SKM-1 treated with dmso at 0.1 percent for 144 hours (cell line): ENCODE measurements at regions not wholly inside any gene's neighbourhood (a gene's known extent, or its start where the extent isn't known, plus 50 kb on each side); places are given as distances from the start of the nearest gene placed in this dataset.
"Not testable (repeated sequence)": the region's sequence is repeated elsewhere in the genome, so short reads cannot be mapped to it uniquely, and the experiment has no call there.

ENCODE experiments used
- DNase-seq: peaks from one replicate; lab custom pipeline; 2025; ENCODE audit not compliant: unreplicated experiment; lab: John Stamatoyannopoulos, UW

DNA sequence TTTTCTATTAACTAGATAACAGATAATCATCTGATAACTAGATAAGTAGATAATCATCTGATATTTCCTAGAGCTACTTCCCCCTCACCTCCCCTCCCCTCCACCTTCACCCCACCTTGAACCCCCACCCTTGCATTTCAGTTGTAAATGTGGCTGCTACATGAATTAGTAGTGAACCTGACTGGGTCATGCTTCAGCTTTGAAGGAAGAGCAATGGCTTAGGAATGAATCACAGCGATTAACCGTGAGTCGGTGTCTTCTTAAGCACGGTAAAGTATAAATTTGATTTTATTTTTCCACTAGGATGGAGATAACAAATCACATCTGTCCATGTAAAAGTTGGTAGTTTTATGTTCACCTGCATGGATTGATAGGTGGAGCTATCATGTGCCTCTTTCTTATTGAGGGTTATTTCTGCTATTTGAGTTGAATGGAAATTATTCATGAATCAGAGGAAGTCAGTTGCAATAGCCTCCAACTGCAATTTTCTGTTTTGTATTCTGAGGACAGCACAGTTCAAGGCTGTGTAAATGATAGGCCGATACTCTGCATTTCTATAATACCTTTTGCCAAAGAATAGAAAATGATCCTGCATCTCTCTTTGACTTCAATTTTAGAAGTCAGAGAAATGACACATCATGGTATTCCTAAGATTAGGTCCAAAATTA, 235.0 kb downstream of the PTGER3 start:
- DNase-seq, result no peak

DNA sequence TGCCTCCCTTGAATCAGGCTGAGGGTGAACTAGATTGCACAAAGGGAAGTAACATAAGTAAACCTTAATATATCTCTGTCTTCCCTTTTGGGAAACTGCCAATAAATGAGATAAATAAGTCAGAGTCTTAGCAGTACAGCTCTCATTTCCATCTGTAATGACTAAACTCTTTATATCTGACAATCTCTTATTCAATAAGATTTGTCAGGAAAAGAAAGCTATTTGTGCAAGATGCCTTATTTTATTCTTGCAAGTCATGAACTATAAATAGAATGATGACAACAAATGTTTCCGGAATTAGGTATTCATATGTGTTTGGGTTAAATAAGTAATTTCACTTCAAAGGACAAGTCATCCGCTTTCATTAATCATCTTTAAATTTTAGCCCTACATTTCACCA, 229.2 kb downstream of the PTGER3 start:
- DNase-seq, result no peak

DNA sequence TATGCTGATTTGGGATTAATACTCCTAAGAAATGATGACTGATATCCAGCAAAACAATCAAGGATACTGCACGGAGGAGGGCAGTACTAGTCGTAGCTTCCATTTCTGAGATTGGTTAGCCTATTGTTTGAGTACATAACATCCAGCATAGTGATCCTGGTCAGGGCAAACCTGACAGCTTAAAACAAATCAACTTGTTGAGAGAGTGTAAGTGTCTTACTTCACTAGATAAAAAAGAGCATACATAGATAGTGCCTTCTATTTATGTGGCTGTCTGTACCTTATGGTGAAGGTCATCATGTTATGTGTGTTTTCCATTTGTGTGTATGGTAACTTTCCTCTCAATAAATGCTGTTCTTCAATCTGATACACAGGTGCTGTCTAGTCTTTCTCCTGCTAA, 228.4 kb downstream of the PTGER3 start:
- no peak for DNase-seq

DNA sequence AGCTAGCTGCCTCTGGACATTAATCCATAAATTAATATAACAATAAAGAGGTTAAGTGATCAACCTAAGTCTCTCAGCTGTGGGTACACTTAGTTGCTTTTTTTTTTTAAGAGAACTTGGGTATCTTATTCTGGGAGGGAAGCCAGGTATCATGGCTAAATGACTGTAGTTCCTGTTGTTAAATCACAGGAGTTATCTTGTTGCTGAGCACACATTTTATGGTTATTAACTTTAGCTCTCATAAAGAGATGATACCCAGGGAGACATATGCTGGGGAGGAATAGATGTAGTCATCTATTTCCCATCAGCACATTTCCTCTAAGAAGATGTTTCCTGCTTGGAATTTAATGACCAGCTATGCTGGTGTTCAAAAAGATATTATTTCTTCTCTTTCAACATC, 227.8 kb downstream of the PTGER3 start:
- DNase-seq, result no peak

DNA sequence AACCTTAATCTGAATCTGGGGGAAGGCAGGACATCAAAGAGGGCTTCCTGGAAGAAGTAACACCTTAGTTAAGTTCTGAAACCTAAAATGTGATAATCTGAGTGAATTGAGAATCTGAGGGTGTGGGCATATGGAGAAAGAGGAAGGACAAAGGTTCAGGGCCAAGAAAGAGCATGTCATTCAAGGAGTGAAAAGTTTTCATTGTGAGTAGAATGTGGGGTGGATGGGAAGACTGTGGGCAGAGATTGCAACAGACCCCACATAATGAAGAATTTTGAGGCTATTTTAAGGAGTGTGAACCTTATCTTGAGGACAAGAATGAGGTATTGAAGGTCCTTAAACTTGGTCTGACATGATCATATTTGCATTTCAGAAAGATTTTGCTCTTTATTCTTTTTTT, 227.2 kb downstream of the PTGER3 start:
- peak; percentile 49 for DNase-seq

DNA sequence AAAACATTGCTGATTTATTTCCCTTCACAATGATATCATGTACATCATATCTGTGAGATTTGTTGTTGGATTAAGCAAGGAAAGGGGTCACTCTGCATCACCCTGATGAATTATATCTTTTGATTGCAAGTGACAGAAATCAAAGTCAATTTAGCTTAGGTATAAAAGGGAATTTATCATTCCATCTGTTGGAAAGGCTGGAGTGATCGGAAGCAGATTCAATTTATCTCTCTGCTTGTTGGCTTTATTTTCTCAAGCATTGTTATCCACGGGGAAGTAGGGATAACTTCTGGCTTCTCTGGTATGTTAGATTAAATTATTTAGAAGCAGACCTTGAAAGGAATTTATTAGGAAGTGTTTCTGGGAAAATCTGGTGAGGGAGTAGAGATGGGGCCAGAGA, 226.6 kb downstream of the PTGER3 start:
- no peak for DNase-seq

DNA sequence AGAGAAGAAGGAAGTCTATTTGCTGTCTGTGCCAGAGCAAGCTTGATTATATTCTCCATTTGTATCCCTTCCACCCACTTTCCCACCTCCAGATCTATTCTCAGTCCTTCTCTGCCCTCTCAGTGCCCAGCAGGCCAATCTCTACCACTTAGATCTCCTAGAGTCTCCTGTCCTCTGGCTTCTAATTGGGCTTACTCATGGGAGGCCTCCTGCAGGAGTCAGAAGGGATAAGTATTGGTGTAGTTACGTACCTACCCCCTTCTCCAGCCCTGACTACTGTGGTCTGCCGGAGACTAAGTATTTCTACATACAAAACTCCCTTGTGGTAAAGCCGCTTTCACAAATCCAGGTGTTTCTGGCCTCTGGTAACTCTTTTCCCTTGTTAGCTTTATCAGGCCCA, 221.2 kb downstream of the PTGER3 start:
- no peak for DNase-seq

DNA sequence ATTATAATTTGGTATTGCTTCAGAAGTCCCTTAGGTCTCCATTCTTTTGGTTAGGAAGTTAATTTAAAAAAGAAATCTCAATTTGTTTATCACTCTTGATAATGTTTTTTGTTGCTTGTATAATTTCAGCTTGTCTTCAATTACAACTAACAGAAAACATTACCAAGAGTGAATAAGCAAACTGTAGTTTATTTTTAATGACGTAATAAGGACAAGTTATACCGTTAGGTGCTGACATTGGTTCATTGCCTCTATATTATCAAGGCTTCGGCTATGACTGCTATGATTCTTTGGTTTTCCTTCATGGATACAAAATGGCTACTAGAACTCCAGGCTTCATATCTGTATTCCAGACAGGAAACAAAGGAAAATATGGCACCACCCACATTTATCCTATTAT, 220.6 kb downstream of the PTGER3 start:
- DNase-seq, result no peak

DNA sequence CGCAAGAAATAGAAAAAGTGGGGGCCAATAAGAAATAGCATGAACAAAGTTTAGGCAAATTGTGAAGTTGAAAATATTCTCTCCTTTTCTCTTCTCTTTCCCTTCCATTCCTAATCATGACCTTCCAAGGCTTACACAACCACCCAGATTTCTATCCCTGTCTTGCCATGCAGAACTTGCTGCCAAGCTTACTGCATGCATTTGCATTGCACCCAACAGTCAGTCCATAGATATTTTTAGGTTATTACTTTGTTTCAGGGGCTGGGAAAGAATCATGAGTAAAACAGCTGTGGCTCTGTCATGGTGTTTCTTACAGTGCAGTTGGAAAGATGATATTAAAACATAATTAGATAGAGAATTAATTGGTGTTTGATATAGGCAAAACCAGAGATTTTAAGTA, 219.4 kb downstream of the PTGER3 start:
- no peak for DNase-seq

DNA sequence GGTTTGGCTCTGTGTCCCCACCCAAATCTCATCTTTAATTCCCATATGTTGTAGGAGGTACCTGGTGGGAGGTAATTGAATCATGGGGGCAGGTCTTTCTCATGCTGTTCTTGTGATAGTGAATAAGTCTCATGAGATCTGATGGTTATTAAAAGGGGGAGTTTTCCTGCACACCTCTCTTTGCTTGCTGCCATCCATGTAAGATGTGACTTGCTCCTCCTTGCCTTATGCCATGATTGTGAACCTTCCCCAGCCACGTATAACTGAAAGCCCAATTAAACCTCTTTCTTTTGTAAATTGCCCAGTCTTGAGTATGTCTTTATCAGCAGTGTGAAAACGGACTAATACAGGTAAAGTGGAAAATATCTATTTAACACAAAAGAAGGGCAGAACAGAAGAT, 213.3 kb downstream of the PTGER3 start:
- DNase-seq, result not testable (repeated sequence)

DNA sequence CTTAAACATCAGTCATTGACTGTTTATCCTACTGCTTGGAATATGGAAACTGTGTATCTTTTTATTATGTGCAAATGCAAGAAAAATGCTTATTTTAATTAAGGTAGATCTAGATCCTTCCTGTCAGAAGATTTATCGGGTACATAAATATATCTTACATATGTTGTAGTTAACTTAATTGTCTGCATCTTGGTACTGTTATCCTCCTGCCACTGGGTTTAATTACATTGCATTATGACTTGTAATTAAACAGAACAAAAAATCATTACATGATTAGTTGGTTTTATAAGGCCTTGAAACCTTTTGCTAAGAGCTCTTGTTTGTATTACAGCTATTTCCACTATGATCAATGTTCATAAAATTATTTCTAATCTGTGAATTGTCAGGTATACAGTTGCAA, 211.2 kb downstream of the PTGER3 start:
- DNase-seq, result no peak

DNA sequence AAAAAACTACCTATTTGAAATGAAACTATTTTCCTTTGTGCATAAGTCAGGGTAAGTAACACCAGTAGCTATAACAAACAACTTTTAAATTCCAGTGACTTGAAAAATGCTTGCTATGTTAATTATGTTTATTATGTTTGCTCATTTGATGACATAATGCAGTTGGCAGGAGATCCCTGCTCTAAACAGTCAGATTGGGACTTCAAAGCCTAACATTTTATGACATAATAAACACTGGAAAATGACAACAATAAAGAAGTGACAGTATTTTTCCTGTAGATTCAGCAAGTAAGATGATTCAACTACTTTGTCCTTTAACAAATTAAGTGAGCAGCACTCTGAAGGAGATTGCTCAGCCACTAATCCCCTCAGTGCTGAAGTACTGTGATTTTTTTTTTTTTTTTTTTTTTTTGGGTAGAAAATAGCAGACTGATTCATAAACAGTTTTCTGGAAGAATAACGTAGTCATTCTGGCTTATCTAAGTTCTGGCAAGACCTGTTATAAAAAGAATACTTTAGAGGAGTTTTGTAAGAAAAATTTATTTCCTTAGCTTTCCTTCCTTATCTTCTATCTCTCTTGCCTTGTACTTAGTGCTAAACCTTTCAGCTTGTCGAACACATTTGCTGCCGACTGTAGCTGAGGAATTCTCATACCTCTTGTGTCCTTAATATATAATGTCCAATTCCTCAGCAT, 207.2 kb downstream of the PTGER3 start:
- DNase-seq, result no peak

DNA sequence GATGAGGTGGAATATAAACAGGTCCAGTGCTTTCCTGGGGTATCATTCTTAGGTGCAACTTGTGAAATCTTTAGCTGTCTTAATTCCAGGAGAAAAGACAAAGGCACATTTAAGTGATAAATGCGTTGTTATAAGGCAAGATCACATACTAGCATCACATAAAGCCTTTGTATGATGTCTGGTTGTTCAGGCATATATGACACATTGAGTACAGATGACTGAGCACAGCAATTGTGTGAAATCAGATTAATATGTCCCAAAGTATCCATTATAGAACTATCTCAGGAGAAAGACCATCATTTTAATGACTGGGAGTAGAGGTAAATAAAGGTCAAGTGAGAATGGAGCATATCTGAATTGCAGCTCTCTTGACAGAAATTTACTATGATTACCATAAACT, 205.1 kb downstream of the PTGER3 start:
- DNase-seq, result no peak

DNA sequence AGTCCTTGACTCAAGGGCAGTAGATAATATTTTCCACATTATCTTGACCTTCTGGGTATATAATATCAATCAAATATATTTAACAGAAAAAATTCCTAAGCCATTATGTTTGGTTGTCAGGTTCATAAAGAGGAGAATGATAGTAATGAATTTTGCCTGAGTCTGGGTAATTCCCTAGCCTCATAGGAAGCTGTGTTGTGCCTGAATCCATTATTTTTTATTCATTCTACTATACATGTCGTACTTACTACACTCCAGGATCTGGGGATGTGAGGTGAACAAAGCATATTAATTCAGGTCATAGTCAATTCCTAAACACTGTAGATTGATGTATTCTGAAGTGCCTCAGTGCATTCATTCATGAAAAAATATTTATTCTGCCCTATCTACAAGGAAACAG, 204.2 kb downstream of the PTGER3 start:
- DNase-seq, result no peak

DNA sequence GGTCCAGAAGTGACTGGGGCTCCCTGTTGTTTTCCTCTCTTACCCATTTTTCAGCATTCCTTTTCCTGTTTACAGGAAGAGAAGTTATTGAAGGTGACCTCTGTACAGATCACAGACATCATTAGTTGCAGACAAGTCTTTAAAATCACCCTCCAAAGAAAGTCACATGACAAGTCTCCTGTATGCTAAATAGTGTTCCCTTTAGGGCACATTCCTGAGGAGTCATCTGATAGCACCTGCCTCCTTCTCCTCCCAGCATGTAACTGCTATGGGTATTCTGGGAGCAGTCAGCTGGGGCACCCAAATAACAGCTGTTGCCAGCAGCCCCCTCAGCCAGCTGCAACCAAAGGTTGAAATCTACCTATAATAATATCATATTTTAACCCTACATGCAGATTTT, 200.6 kb downstream of the PTGER3 start:
- DNase-seq, result no peak

DNA sequence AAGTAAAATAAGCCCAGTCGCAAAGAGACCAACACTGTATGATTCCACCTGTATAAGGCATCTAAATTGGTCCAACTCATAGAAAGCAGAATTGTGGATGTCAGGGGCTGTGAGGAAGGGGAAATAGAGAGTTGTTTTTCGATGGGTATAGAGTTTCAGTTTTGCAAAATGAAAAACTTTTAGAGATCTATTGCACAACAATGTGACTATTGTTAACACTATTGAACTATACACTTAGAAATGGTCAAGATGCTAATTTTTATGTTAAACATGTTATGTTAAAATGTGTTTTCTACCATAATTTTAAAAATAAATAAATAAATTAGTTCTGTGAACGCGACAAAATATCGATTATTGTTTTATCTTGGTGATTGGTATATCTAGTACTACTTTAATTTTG, 192.4 kb downstream of the PTGER3 start:
- DNase-seq, result no peak

DNA sequence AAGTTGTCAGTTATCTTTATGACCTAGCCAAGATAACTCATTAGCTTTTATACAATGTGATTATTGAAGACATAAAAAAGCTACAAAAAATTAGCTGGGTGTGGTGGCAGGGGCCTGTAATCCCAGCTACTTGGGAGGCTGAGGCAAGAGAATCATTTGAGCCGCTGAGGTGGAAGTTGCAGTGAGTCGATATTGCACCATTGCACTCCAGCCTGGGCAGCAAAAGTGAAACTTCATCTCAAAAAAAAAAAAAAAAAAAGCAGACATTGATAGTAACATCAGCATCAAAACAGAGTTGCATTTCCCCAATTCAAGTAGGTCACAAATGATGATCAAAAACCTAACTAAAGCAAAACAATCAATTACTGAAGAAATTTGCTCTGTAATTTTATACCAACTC, 191.4 kb downstream of the PTGER3 start:
- DNase-seq, result no peak

DNA sequence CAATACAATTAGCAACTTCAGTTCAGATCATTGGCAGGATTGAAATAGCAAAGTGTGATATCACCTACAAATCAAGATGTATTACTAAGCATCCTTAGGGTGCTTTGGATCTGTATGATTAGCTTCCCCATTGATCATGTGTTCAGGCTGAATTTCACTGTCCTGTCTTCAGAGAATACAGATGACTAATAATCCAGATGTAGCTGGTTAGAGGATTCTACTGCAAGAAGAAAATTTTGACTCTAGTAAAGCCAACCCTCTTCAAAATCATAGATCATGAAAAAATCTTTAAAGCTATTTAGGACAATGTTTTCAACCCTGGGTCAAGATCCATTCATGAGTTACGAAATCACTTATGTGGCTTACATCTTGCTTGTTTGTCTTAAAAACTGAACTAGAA, 184.4 kb downstream of the PTGER3 start:
- DNase-seq, result no peak

DNA sequence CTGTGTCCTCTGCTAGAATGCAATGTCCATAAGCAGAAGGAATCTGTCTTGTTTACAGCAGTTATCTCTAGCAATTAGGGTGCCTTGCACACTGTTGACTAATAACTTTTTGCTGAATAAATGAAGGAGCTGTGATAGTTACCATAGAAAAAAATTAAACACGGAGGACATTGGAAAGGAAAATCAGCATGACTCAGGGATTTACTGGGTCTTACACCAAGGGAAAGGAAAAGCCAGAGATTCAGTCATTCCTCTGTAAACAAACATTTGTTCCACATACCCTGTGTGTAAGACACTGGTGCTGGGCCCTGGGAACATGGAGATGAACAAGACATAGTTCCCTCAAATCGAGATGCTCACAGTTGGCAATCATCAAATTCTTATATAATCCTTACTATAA, 183.3 kb downstream of the PTGER3 start:
- DNase-seq, result no peak

DNA sequence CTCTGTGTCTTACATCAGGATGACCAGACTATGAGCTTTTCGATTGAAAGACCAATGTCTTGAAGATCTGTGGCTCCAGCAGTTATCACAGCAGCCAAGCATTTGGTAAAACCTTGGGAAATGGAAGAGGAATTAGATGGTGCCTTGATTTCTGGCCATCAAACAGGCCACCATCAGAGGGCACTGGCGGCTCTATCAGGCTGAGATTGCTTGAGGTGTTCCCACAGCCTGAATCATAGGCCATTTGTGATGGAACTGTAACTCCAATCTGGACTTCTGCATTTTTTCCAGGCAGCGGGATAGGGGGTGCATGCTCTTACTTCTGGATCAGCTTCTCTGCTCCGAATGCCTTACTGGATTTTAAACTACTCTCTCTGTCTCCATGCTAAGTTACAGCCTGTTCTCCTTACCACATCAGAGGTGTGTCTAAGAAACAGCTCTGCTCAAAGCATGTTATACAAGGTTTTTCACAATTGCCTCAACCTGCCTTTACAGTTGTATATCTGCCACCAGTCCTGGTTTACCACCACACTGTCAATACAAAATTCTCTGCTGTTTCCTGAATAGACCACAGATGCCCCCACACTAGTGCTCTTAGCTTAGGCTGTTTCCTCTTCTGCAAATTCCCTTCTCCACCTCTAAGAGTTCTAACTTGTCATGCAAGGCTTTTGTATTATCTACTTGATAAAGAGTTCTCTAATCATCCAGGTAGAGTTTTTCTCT, 180.9 kb downstream of the PTGER3 start:
- DNase-seq, result no peak

DNA sequence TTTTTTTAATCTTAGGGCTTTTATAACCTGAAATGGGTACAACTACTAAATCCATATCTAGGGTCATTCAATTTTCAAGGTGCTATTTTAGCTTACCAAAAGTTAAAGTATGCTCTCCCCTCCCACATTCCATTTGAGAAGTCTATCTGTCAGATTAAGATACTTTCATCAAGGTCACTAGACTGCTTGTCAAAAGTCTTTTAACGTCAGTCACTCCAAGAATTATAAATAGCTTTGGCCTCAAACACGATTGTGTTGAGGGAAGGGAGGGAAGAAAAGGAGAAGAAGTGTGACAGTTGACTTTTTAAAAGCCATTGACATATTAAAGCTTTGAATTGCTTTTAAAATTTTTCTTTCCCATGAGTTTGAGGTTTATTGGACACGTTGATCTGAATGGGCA, 175.8 kb downstream of the PTGER3 start:
- no peak for DNase-seq

DNA sequence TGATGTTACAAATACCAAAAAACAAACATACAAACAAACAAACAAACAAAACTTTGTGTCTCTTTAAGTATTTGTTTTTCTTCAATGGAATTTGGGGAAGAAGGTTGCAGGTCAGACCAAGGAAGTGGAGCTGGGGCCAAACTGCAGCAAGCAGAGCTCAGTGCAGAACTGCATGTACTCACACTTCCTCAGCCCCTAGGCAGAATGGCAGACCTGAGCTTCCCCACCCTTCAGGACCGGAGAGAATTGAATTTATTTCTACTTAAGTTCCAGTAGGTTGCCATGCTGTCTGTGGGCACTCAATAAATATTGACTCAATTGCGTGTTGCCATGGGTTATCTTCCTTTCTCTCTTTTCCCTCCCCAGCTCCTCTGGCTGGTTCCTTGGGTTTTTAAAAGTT, 173.6 kb downstream of the PTGER3 start:
- DNase-seq, result no peak
